ENCODE measurements at regions not wholly inside any gene's neighbourhood (a gene's known extent, or its start where the extent isn't known, plus 50 kb on each side); places are given as distances from the start of the nearest gene placed in this dataset.

DNA sequence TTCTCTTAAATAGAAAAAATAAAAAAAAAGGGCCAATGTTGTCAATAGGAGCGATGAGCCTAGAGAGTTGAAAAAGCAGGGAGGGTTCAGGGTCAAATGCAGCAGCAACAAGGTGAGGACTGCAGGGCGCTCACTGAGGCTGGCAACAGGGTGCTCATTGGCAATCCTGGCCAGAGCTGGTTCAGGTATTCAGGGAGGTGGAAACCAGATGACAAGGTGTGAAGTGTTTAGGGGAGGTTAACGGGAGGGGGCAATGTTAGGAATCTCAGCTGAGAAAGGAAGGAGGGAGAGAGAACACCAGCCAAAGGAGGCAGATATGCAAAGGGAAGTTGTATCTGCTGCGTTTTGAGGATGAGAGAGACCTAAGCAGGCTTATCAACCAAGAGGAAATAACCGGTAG lies 129.8 kb upstream of the DAB1 start (continued):
- TF ChIP-seq, protein P1, sequence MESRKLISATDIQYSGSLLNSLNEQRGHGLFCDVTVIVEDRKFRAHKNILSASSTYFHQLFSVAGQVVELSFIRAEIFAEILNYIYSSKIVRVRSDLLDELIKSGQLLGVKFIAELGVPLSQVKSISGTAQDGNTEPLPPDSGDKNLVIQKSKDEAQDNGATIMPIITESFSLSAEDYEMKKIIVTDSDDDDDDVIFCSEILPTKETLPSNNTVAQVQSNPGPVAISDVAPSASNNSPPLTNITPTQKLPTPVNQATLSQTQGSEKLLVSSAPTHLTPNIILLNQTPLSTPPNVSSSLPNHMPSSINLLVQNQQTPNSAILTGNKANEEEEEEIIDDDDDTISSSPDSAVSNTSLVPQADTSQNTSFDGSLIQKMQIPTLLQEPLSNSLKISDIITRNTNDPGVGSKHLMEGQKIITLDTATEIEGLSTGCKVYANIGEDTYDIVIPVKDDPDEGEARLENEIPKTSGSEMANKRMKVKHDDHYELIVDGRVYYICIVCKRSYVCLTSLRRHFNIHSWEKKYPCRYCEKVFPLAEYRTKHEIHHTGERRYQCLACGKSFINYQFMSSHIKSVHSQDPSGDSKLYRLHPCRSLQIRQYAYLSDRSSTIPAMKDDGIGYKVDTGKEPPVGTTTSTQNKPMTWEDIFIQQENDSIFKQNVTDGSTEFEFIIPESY (IDR thresholded peaks at IDR 0.05; ENCODE audit: borderline replicate concordance, low read depth) = no peak
- TF ChIP-seq EP300 (IDR thresholded peaks at IDR 0.05; ENCODE audit: borderline replicate concordance in 1 of 2, low read depth in 1 of 2, low read length in 1 of 2) (no peak), RFX5 (IDR thresholded peaks at IDR 0.05; ENCODE audit: low read length) (no peak), GATA2 (CRISPR knock-in tag; IDR thresholded peaks at IDR 0.05) (no peak)

GRCh38 chr1:57551476-57551875 lies 127.6 kb upstream of the DAB1 start:
- H3F3A ChIP-seq (replicated peaks; ENCODE audit: insufficient read depth) = no peaks in the 10 kb centered on the region
- H3K36me3 ChIP-seq (replicated peaks in 1 of 2; ENCODE audit: control insufficient read depth in 1 of 2, insufficient read depth in 2 of 2, low read length in 1 of 2) = no peaks in the 10 kb centered on the region
- H3K27ac ChIP-seq (ENCODE audit: low read depth in 2 of 2, low read length in 1 of 2) = no peak overlapping the region
- CTCF ChIA-PET = no interaction called here
- POLR2A ChIA-PET = no interaction called here
- no peaks in the 10 kb centered on the region for H3K4me1 ChIP-seq (ENCODE audit: control insufficient read depth in 1 of 2, insufficient read depth in 2 of 2, low read depth in 1 of 2, low read length in 1 of 2)
- H3K9me2 ChIP-seq = no peaks in the 10 kb centered on the region
- H3K27me3 ChIP-seq (ENCODE audit: insufficient read depth) = no peaks in the 10 kb centered on the region
- 61% methylated on average over 4 of the region's 4 CpGs for WGBS (ENCODE audit: low lambda C conversion rate)
- H4K20me1 ChIP-seq (ENCODE audit: insufficient read depth) = no peaks in the 10 kb centered on the region
- no peak for DNase-seq
- no peaks in the 10 kb centered on the region for H3K9me3 ChIP-seq
- no peak overlapping the region for H2AFZ ChIP-seq (ENCODE audit: low read depth)
- TF ChIP-seq RCOR1 (IDR thresholded peaks at IDR 0.05; ENCODE audit: low read length) (no peak), POLR2AphosphoS5 (IDR thresholded peaks at IDR 0.05; ENCODE audit: low read depth, low read length) (no peak), GATA2 (CRISPR knock-in tag; IDR thresholded peaks at IDR 0.05) (no peak), REST (IDR thresholded peaks at IDR 0.05; ENCODE audit: low read depth, low read length) (no peak), RFX5 (IDR thresholded peaks at IDR 0.05; ENCODE audit: low read length) (no peak), FOSL2 (IDR thresholded peaks at IDR 0.05; ENCODE audit: borderline replicate concordance, low read depth) (no peak), EP300 (IDR thresholded peaks at IDR 0.05; ENCODE audit: borderline replicate concordance in 1 of 2, low read depth in 1 of 2, low read length in 1 of 2) (no peak), TAF1 (IDR thresholded peaks at IDR 0.05; ENCODE audit: borderline replicate concordance, low read depth, low read length) (no peak), TEAD4 (IDR thresholded peaks at IDR 0.05; ENCODE audit: borderline replicate concordance, insufficient read depth) (no peak), CHD2 (IDR thresholded peaks at IDR 0.05; ENCODE audit: low read length, partially characterized antibody) (no peak), EZH2phosphoT487 (IDR thresholded peaks at IDR 0.05; ENCODE audit: borderline replicate concordance, low read depth) (no peak), TCF12 (IDR thresholded peaks at IDR 0.05) (no peak)
- TF ChIP-seq, protein P1 (IDR thresholded peaks at IDR 0.05; ENCODE audit: borderline replicate concordance, low read depth) = no peak
- TF ChIP-seq, protein P2, sequence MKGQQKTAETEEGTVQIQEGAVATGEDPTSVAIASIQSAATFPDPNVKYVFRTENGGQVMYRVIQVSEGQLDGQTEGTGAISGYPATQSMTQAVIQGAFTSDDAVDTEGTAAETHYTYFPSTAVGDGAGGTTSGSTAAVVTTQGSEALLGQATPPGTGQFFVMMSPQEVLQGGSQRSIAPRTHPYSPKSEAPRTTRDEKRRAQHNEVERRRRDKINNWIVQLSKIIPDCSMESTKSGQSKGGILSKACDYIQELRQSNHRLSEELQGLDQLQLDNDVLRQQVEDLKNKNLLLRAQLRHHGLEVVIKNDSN (IDR thresholded peaks at IDR 0.05; ENCODE audit: borderline replicate concordance, low read depth) = no peak
- H3K4me3 ChIP-seq (ENCODE audit: low read depth in 2 of 2, low read length in 1 of 2) = no peak overlapping the region
- no peaks in the 10 kb centered on the region for H3K79me2 ChIP-seq (ENCODE audit: insufficient read depth)
- no peak overlapping the region for H3K9ac ChIP-seq
- H3K4me2 ChIP-seq = no peak overlapping the region

Data from SK-N-SH (cell line).